Astrocyte of the cerebellum (primary cell): ENCODE measurements at regions not wholly inside any gene's neighbourhood (a gene's known extent, or its start where the extent isn't known, plus 50 kb on each side); places are given as distances from the start of the nearest gene placed in this dataset.

Source experiments
- DNase-seq: peaks from one replicate; pipeline ENCODE4 v3.0.0-alpha.2; 2011; ENCODE audit warnings: low read depth
- H3K4me3 ChIP-seq: 2 replicates; pipeline ENCODE4 v1.5.1; 2011; ENCODE audit warnings: mild to moderate bottlenecking, low read depth, low read length, moderate library complexity
- CTCF ChIP-seq: IDR thresholded peaks from 2 replicates; pipeline ENCODE4 v1.5.1; 2012; ENCODE audit warnings: low read length, low read depth, moderate library complexity, mild to moderate bottlenecking; ENCODE audit errors: missing control alignments
- in situ Hi-C: cut with HindIII; loops from 2 replicates; pipeline ENCODE4 v1.10.0; 2017; ENCODE audit warnings: low sequenced_read_pairs

- in situ Hi-C loops = no loop called here
- H3K4me3 ChIP-seq = no peak overlapping the region
- DNase-seq = peak; percentile 70
- no peak for TF ChIP-seq CTCF
Measured at GRCh38 chr7:46385662-46386309, 464.7 kb upstream of the IGFBP3 start.

GRCh38 chr7:46383605-46384004 is 462.5 kb upstream of the IGFBP3 start:
- in situ Hi-C loops = loop anchor here (5.0 kb wide), 1 partner anchor 99 kb away; no protein-coding TSS in a partner anchor
- no peak for TF ChIP-seq CTCF
- no peak overlapping the region for H3K4me3 ChIP-seq
- DNase-seq = no peak

- in situ Hi-C loops = loop anchor here (25.0 kb wide), 1 partner anchor 717 kb away; no protein-coding TSS in a partner anchor
- TF ChIP-seq CTCF = no peak
- no peak overlapping the region for H3K4me3 ChIP-seq
- peak; percentile 91 for DNase-seq
Measured at GRCh38 chr7:46369933-46370654, 449.0 kb upstream of the IGFBP3 start.

- TF ChIP-seq CTCF = no peak
- no peak for DNase-seq
- H3K4me3 ChIP-seq = no peak overlapping the region
- in situ Hi-C loops = loop anchor here (25.0 kb wide), 1 partner anchor 718 kb away; no protein-coding TSS in a partner anchor
Measured at GRCh38 chr7:46368871-46369270, 447.8 kb upstream of the IGFBP3 start.

- no peak overlapping the region for H3K4me3 ChIP-seq
- no peak for DNase-seq
- in situ Hi-C loops = loop anchor here (25.0 kb wide), 1 partner anchor 721 kb away; no protein-coding TSS in a partner anchor
Measured at GRCh38 chr7:46366526-46366925, 445.5 kb upstream of the IGFBP3 start.

GRCh38 chr7:46363688-46364087 is 442.6 kb upstream of the IGFBP3 start:
- in situ Hi-C loops = loop anchor here (5.0 to 25.0 kb wide), 2 partner anchors 34 to 724 kb away; no protein-coding TSS in a partner anchor
- no peak overlapping the region for H3K4me3 ChIP-seq
- no peak for DNase-seq
- no peak for TF ChIP-seq CTCF

More at GRCh38 chr7:46366526-46366925, 445.5 kb upstream of the IGFBP3 start:
- TF ChIP-seq CTCF = no peak
